HepG2 (cell line): ENCODE measurements at regions not wholly inside any gene's neighbourhood (a gene's known extent, or its start where the extent isn't known, plus 50 kb on each side); places are given as distances from the start of the nearest gene placed in this dataset.

ENCODE experiments used
- ARNT ChIP-seq: fragments of 450-650 bp; IDR thresholded peaks from 2 replicates; pipeline ENCODE4 v1.6.1; 2017
- CTCF ChIP-seq: sonication (generic); formaldehyde crosslinking; IDR thresholded peaks from 2 replicates; pipeline ENCODE4 v1.5.0; 2020; ENCODE audit warnings: mild to moderate bottlenecking, missing genetic modification reagents, moderate library complexity
- FLYWCH1 ChIP-seq: sonication (generic); formaldehyde crosslinking; IDR thresholded peaks from 2 replicates; pipeline ENCODE4 v1.8.1; 2023; ENCODE audit warnings: mild to moderate bottlenecking, missing genetic modification reagents
- FOSL2 ChIP-seq: sonication (generic); formaldehyde crosslinking; IDR thresholded peaks from 2 replicates; pipeline ENCODE4 v1.4.0; 2020; ENCODE audit warnings: missing genetic modification reagents
- GZF1 ChIP-seq: sonication (generic); formaldehyde crosslinking; IDR thresholded peaks from 2 replicates; pipeline ENCODE4 v1.5.1; 2020; ENCODE audit warnings: mild to moderate bottlenecking, missing genetic modification reagents
- HMG20A ChIP-seq: IDR thresholded peaks from 2 replicates; pipeline ENCODE4 v1.6.1; 2016; ENCODE audit warnings: borderline replicate concordance
- IKZF5 ChIP-seq: IDR thresholded peaks from 2 replicates; pipeline ENCODE4 v1.6.1; 2018; ENCODE audit warnings: missing genetic modification reagents, mild to moderate bottlenecking, missing compliant biosample characterization
- KDM5B ChIP-seq: sonication (generic); formaldehyde crosslinking; IDR thresholded peaks from 2 replicates; pipeline ENCODE4 v1.4.0; 2020; ENCODE audit warnings: missing genetic modification reagents, mild to moderate bottlenecking, borderline replicate concordance
- RELA ChIP-seq: sonication (generic); formaldehyde crosslinking; IDR thresholded peaks from 2 replicates; pipeline ENCODE4 v1.4.0; 2020; ENCODE audit warnings: missing genetic modification reagents
- RERE ChIP-seq: IDR thresholded peaks from 2 replicates; pipeline ENCODE4 v1.6.1; 2016; ENCODE audit warnings: low read depth, missing genetic modification reagents, missing compliant biosample characterization
- RFX3 ChIP-seq: IDR thresholded peaks from 2 replicates; pipeline ENCODE4 v1.6.1; 2016; ENCODE audit warnings: missing biosample characterization, missing genetic modification reagents
- SOX5 ChIP-seq: IDR thresholded peaks from 2 replicates; pipeline ENCODE4 v1.6.1; 2016; ENCODE audit warnings: borderline replicate concordance
- ZBTB10 ChIP-seq: sonication (generic); formaldehyde crosslinking; IDR thresholded peaks from 2 replicates; pipeline ENCODE4 v1.4.0; 2020; ENCODE audit warnings: missing genetic modification reagents, borderline replicate concordance
- ZNF143 ChIP-seq: sonication (generic); formaldehyde crosslinking; IDR thresholded peaks from 2 replicates; pipeline ENCODE4 v1.4.0; 2020; ENCODE audit warnings: missing genetic modification reagents
- ZNF180 ChIP-seq: sonication (generic); formaldehyde crosslinking; IDR thresholded peaks from 2 replicates; pipeline ENCODE4 v1.4.0; 2020; ENCODE audit warnings: low read depth, missing genetic modification reagents, borderline replicate concordance
- ZNF30 ChIP-seq: sonication (generic); formaldehyde crosslinking; IDR thresholded peaks from 2 replicates; pipeline ENCODE4 v1.5.0; 2020; ENCODE audit warnings: mild to moderate bottlenecking, missing genetic modification reagents
- ZNF576 ChIP-seq: sonication (generic); formaldehyde crosslinking; IDR thresholded peaks from 2 replicates; pipeline ENCODE4 v1.4.0; 2020; ENCODE audit warnings: mild to moderate bottlenecking, missing genetic modification reagents
- ZSCAN20 ChIP-seq: sonication (generic); formaldehyde crosslinking; IDR thresholded peaks from 2 replicates; pipeline ENCODE4 v1.4.0; 2020; ENCODE audit warnings: missing genetic modification reagents, mild to moderate bottlenecking, borderline replicate concordance

GRCh38 chr2:8625399-8626300 lies 56.2 kb upstream of the ID2 start (continued):
- TF ChIP-seq CTCF (CRISPR knock-in tag) (0 out of 2 replicates have a peak, but pooled peaks have one; percentile 8), ZNF180 (CRISPR knock-in tag) (no peak), HMG20A (0 out of 2 replicates have a peak, but pooled peaks have one; percentile 64), ZBTB10 (CRISPR knock-in tag) (peak; percentile 50; the same call in 1 of the 2 replicates), SOX5 (no peak; the same call in 1 of the 2 replicates), ZNF30 (CRISPR knock-in tag) (peak; percentile 93), RFX3 (CRISPR knock-in tag) (no peak), ZSCAN20 (CRISPR knock-in tag) (no peak), IKZF5 (CRISPR knock-in tag) (peak; percentile 96), RELA (CRISPR knock-in tag) (peak; percentile 73; the same call in 1 of the 2 replicates), ZNF576 (peak; percentile 78; the same call in 1 of the 2 replicates), ZNF143 (peak; percentile 86), KDM5B (CRISPR knock-in tag) (peak; percentile 98), FOSL2 (CRISPR knock-in tag) (peak; percentile 57), ARNT (no peak), RERE (CRISPR knock-in tag) (peak; percentile 77; the same call in 1 of the 2 replicates), FLYWCH1 (CRISPR knock-in tag) (no peak), GZF1 (CRISPR knock-in tag) (no peak; the same call in 1 of the 2 replicates)
